ENCODE measurements at regions not wholly inside any gene's neighbourhood (a gene's known extent, or its start where the extent isn't known, plus 50 kb on each side); places are given as distances from the start of the nearest gene placed in this dataset.

GRCh38 chr3:18044971-18045880, 302.8 kb upstream of the TBC1D5 start:
- TF ChIP-seq RXRA (IDR thresholded peaks at IDR 0.05; ENCODE audit: insufficient read depth, low read depth, low read length) (no peak), RNF2 (IDR thresholded peaks at IDR 0.05; ENCODE audit: borderline replicate concordance, low read depth, low read length, missing control alignments, poor library complexity, severe bottlenecking) (no peak), USF2 (IDR thresholded peaks at IDR 0.05; ENCODE audit: low read length) (no peak), CTCF (IDR thresholded peaks at IDR 0.05; ENCODE audit: control extremely low read depth in 1 of 3, insufficient read depth in 1 of 3, low read depth in 1 of 3, low read length in 3 of 3) (no peak)
- TF ChIP-seq, protein P1, sequence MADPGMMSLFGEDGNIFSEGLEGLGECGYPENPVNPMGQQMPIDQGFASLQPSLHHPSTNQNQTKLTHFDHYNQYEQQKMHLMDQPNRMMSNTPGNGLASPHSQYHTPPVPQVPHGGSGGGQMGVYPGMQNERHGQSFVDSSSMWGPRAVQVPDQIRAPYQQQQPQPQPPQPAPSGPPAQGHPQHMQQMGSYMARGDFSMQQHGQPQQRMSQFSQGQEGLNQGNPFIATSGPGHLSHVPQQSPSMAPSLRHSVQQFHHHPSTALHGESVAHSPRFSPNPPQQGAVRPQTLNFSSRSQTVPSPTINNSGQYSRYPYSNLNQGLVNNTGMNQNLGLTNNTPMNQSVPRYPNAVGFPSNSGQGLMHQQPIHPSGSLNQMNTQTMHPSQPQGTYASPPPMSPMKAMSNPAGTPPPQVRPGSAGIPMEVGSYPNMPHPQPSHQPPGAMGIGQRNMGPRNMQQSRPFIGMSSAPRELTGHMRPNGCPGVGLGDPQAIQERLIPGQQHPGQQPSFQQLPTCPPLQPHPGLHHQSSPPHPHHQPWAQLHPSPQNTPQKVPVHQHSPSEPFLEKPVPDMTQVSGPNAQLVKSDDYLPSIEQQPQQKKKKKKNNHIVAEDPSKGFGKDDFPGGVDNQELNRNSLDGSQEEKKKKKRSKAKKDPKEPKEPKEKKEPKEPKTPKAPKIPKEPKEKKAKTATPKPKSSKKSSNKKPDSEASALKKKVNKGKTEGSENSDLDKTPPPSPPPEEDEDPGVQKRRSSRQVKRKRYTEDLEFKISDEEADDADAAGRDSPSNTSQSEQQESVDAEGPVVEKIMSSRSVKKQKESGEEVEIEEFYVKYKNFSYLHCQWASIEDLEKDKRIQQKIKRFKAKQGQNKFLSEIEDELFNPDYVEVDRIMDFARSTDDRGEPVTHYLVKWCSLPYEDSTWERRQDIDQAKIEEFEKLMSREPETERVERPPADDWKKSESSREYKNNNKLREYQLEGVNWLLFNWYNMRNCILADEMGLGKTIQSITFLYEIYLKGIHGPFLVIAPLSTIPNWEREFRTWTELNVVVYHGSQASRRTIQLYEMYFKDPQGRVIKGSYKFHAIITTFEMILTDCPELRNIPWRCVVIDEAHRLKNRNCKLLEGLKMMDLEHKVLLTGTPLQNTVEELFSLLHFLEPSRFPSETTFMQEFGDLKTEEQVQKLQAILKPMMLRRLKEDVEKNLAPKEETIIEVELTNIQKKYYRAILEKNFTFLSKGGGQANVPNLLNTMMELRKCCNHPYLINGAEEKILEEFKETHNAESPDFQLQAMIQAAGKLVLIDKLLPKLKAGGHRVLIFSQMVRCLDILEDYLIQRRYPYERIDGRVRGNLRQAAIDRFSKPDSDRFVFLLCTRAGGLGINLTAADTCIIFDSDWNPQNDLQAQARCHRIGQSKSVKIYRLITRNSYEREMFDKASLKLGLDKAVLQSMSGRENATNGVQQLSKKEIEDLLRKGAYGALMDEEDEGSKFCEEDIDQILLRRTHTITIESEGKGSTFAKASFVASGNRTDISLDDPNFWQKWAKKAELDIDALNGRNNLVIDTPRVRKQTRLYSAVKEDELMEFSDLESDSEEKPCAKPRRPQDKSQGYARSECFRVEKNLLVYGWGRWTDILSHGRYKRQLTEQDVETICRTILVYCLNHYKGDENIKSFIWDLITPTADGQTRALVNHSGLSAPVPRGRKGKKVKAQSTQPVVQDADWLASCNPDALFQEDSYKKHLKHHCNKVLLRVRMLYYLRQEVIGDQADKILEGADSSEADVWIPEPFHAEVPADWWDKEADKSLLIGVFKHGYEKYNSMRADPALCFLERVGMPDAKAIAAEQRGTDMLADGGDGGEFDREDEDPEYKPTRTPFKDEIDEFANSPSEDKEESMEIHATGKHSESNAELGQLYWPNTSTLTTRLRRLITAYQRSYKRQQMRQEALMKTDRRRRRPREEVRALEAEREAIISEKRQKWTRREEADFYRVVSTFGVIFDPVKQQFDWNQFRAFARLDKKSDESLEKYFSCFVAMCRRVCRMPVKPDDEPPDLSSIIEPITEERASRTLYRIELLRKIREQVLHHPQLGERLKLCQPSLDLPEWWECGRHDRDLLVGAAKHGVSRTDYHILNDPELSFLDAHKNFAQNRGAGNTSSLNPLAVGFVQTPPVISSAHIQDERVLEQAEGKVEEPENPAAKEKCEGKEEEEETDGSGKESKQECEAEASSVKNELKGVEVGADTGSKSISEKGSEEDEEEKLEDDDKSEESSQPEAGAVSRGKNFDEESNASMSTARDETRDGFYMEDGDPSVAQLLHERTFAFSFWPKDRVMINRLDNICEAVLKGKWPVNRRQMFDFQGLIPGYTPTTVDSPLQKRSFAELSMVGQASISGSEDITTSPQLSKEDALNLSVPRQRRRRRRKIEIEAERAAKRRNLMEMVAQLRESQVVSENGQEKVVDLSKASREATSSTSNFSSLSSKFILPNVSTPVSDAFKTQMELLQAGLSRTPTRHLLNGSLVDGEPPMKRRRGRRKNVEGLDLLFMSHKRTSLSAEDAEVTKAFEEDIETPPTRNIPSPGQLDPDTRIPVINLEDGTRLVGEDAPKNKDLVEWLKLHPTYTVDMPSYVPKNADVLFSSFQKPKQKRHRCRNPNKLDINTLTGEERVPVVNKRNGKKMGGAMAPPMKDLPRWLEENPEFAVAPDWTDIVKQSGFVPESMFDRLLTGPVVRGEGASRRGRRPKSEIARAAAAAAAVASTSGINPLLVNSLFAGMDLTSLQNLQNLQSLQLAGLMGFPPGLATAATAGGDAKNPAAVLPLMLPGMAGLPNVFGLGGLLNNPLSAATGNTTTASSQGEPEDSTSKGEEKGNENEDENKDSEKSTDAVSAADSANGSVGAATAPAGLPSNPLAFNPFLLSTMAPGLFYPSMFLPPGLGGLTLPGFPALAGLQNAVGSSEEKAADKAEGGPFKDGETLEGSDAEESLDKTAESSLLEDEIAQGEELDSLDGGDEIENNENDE (IDR thresholded peaks at IDR 0.05; ENCODE audit: insufficient replicate concordance, low read length) = no peak

Data from H1 (cell line).